ENCODE measurements at regions not wholly inside any gene's neighbourhood (a gene's known extent, or its start where the extent isn't known, plus 50 kb on each side); places are given as distances from the start of the nearest gene placed in this dataset.

- TF ChIP-seq CTCF (IDR thresholded peaks at IDR 0.05) (no peak), ESRRA (CRISPR knock-in tag; IDR thresholded peaks at IDR 0.05; ENCODE audit: borderline replicate concordance) (no peak), TEAD4 (CRISPR knock-in tag; IDR thresholded peaks at IDR 0.05) (no peak), NR3C1 (CRISPR knock-in tag; conservative IDR thresholded peaks at IDR 0.05; ENCODE audit: low read depth) (no peak), FOXP1 (CRISPR knock-in tag; IDR thresholded peaks at IDR 0.05; ENCODE audit: borderline replicate concordance) (no peak)
- TF ChIP-seq, protein P1, sequence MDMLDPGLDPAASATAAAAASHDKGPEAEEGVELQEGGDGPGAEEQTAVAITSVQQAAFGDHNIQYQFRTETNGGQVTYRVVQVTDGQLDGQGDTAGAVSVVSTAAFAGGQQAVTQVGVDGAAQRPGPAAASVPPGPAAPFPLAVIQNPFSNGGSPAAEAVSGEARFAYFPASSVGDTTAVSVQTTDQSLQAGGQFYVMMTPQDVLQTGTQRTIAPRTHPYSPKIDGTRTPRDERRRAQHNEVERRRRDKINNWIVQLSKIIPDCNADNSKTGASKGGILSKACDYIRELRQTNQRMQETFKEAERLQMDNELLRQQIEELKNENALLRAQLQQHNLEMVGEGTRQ (CRISPR knock-in tag; IDR thresholded peaks at IDR 0.05), result no peak
Measured at GRCh38 chr19:30870876-30871275, 478.4 kb downstream of the TSHZ3 start.
